GM23248 (cell line): ENCODE measurements at regions not wholly inside any gene's neighbourhood (a gene's known extent, or its start where the extent isn't known, plus 50 kb on each side); places are given as distances from the start of the nearest gene placed in this dataset.

ENCODE experiments used
- DNase-seq: peaks from one replicate; pipeline ENCODE4 v3.0.0-alpha.2; 2015
- H2AFZ ChIP-seq: fragments of 200-600 bp; sonication (generic); 2 replicates; pipeline ENCODE4 v1.6.1; 2016; ENCODE audit warnings: antibody characterized with exemption
- H3F3A ChIP-seq: fragments of 200-600 bp; sonication (generic); 2 replicates; pipeline ENCODE4 v1.6.1; 2016; ENCODE audit warnings: mild to moderate bottlenecking, antibody characterized with exemption, mixed run types; ENCODE audit not compliant: insufficient read depth
- H3K27ac ChIP-seq: fragments of 200-600 bp; sonication (generic); 2 replicates; pipeline ENCODE4 v1.5.1; 2016; ENCODE audit warnings: mild to moderate bottlenecking
- H3K27me3 ChIP-seq: fragments of 200-600 bp; sonication (generic); replicated peaks from 2 replicates; pipeline ENCODE4 v1.6.1; 2016; ENCODE audit warnings: mild to moderate bottlenecking; ENCODE audit not compliant: insufficient read depth
- H3K36me3 ChIP-seq: fragments of 200-600 bp; sonication (generic); 2 replicates; pipeline ENCODE4 v1.6.1; 2016; ENCODE audit warnings: low read depth, mild to moderate bottlenecking
- H3K4me1 ChIP-seq: fragments of 200-600 bp; sonication (generic); 2 replicates; pipeline ENCODE4 v1.6.1; 2016; ENCODE audit warnings: mild to moderate bottlenecking; ENCODE audit not compliant: insufficient read depth
- H3K4me2 ChIP-seq: fragments of 200-600 bp; sonication (generic); one replicate; pipeline ENCODE4 v1.6.1; 2016; ENCODE audit warnings: mild to moderate bottlenecking; ENCODE audit not compliant: unreplicated experiment
- H3K4me3 ChIP-seq: fragments of 200-600 bp; sonication (generic); 2 replicates; pipeline ENCODE4 v1.5.1; 2016; ENCODE audit warnings: mild to moderate bottlenecking
- H3K79me2 ChIP-seq: fragments of 200-600 bp; sonication (generic); 2 replicates; pipeline ENCODE4 v1.6.1; 2016; ENCODE audit warnings: mild to moderate bottlenecking; ENCODE audit not compliant: insufficient read depth
- H3K9ac ChIP-seq: fragments of 200-600 bp; sonication (generic); 2 replicates; pipeline ENCODE4 v1.6.1; 2016; ENCODE audit warnings: mild to moderate bottlenecking
- H3K9me2 ChIP-seq: fragments of 200-600 bp; sonication (generic); 2 replicates; pipeline ENCODE4 v1.6.1; 2016; ENCODE audit warnings: mixed run types, mild to moderate bottlenecking, moderate library complexity; ENCODE audit not compliant: insufficient read depth
- H3K9me3 ChIP-seq: fragments of 200-600 bp; sonication (generic); one replicate; pipeline ENCODE4 v1.6.1; 2017; ENCODE audit warnings: low read depth
- H4K20me1 ChIP-seq: fragments of 200-600 bp; sonication (generic); 2 replicates; pipeline ENCODE4 v1.6.0; 2016; ENCODE audit not compliant: insufficient read depth
- EZH2 ChIP-seq: fragments of 200-600 bp; sonication (generic); IDR thresholded peaks from 2 replicates; pipeline ENCODE4 v1.6.1; 2018; ENCODE audit warnings: antibody characterized with exemption, mild to moderate bottlenecking; ENCODE audit not compliant: insufficient read depth, poor library complexity, severe bottlenecking
- EZH2phosphoT487 ChIP-seq: fragments of 200-600 bp; sonication (generic); IDR thresholded peaks from 2 replicates; pipeline ENCODE4 v1.6.1; 2018; ENCODE audit warnings: antibody characterized with exemption, moderate library complexity, mild to moderate bottlenecking, low read depth; ENCODE audit not compliant: insufficient read depth
- WGBS, 2 experiments: methylation state at CpG; one replicate each; pipeline ENCODE4 v1.1.6; 2015 to 2017; ENCODE audit warnings: low lambda C conversion rate in 2 of 2, low coverage in 1 of 2; ENCODE audit errors: missing lambda C conversion rate in 2 of 2; 5-methylcytosine and 5-hydroxymethylcytosine counted together
- in situ Hi-C: fragments of 300-500 bp; cut with MboI; formaldehyde crosslinking; loops from 2 replicates; pipeline ENCODE4 v1.15.0; 2020

DNA sequence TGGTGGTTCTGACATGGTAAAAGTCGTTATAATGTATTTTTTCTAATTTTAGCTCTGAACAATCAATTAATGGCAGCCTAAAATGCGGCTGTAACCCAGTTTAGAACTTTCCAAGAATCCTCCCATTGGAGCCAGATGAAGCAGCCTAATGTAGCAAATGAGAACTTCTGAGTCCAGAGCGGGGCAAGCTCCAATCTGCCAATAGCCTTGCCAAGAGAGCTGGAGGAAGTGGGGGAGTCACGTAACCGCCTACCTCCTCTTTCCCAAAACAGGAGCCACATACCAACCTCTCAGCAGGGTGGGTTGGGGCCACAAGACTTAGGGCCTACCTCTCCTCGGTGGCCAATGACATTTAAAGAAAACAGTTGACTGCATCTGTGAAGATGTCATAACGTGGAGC is 230.6 kb downstream of the SOD2 start:
- Histone ChIP-seq H4K20me1 (no peaks in the 10 kb centered on the region), H3F3A (0 out of 2 replicates have a peak, but pooled peaks cover 6% of the 10 kb centered on the region), H3K4me2 (no peak overlapping the region), H3K4me1 (peaks cover 5% of the 10 kb centered on the region), H3K36me3 (no peaks in the 10 kb centered on the region), H2AFZ (no peak overlapping the region), H3K9me2 (no peaks in the 10 kb centered on the region), H3K9me3 (no peaks in the 10 kb centered on the region), H3K79me2 (no peaks in the 10 kb centered on the region), H3K9ac (no peak overlapping the region), H3K27me3 (no peaks in the 10 kb centered on the region; the same call in none of the 2 replicates), H3K4me3 (no peak overlapping the region), H3K27ac (no peak overlapping the region)
- in situ Hi-C loops: no loop called here
- DNase-seq: no peak
- TF ChIP-seq EZH2phosphoT487 (no peak), EZH2 (no peak)
- 11 to 16% methylated on average over 7 of the region's 7 CpGs for WGBS, 2 experiments

DNA sequence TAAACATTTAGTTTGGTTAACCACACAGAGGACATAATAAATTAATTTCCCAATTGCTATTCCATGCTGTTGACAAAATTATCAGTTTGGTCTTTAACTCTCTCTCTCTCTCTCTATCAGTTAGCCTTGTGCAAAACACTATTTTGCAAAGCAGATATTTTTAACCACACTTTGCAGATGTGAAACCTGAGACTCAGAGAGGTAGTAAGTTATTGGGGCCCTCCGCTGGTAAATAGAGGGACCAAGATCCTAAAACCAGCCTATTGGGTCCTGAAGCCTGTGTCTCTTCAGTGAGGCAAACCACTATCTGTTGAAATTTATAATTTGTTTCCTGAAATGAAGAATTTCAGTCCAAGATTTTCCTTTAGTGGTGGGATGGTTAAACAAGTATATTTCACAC is 231.0 kb downstream of the SOD2 start:
- no peak overlapping the region for H3K27ac ChIP-seq
- DNase-seq: no peak
- no peak for TF ChIP-seq EZH2
- TF ChIP-seq EZH2phosphoT487: no peak
- no peaks in the 10 kb centered on the region for H4K20me1 ChIP-seq
- in situ Hi-C loops: no loop called here
- no peaks in the 10 kb centered on the region for H3K9me2 ChIP-seq
- H3K9ac ChIP-seq: no peak overlapping the region
- H3K9me3 ChIP-seq: no peaks in the 10 kb centered on the region
- no peaks in the 10 kb centered on the region for H3K79me2 ChIP-seq
- H3K4me1 ChIP-seq: peaks cover under 1% of the 10 kb centered on the region; the same call in 1 of the 2 replicates
- H2AFZ ChIP-seq: no peak overlapping the region
- WGBS, 2 experiments: 89 to 91% methylated on average over 1 of the region's 1 CpG
- H3K4me3 ChIP-seq: no peak overlapping the region
- H3F3A ChIP-seq: 0 out of 2 replicates have a peak, but pooled peaks cover 1% of the 10 kb centered on the region
- H3K36me3 ChIP-seq: no peaks in the 10 kb centered on the region
- H3K27me3 ChIP-seq: no peaks in the 10 kb centered on the region; the same call in none of the 2 replicates
- no peak overlapping the region for H3K4me2 ChIP-seq

DNA sequence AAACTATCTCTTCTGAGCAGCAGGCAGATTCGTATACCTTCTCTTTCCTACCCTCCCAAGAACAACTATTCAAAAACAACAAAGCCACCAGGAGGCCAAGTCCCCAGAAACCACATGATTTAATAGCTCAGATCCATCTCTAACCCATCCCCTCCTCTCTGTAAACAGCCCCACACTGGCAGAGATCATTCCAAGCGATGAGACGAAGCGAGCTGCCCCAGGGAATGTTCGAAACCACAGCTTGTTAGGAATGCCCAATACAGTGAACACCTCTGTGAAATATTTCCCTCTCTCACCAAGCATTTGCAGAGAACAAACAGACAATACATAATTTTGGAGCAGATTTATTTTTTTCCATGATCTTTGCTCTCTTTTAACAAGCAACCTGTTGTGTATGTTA is 231.8 kb downstream of the SOD2 start:
- in situ Hi-C loops: no loop called here
- H3K9ac ChIP-seq: no peak overlapping the region
- H3F3A ChIP-seq: no peaks in the 10 kb centered on the region
- H3K9me3 ChIP-seq: no peaks in the 10 kb centered on the region
- 72 to 77% methylated on average over 5 of the region's 5 CpGs for WGBS, 2 experiments
- no peak overlapping the region for H3K4me3 ChIP-seq
- H3K27me3 ChIP-seq: no peaks in the 10 kb centered on the region; the same call in none of the 2 replicates
- TF ChIP-seq EZH2 (no peak), EZH2phosphoT487 (no peak)
- no peak overlapping the region for H3K27ac ChIP-seq
- no peaks in the 10 kb centered on the region for H3K4me1 ChIP-seq
- H3K9me2 ChIP-seq: no peaks in the 10 kb centered on the region
- no peaks in the 10 kb centered on the region for H3K79me2 ChIP-seq
- no peak overlapping the region for H2AFZ ChIP-seq
- peak; percentile 13 for DNase-seq
- H3K4me2 ChIP-seq: no peak overlapping the region
- no peaks in the 10 kb centered on the region for H4K20me1 ChIP-seq
- no peaks in the 10 kb centered on the region for H3K36me3 ChIP-seq

DNA sequence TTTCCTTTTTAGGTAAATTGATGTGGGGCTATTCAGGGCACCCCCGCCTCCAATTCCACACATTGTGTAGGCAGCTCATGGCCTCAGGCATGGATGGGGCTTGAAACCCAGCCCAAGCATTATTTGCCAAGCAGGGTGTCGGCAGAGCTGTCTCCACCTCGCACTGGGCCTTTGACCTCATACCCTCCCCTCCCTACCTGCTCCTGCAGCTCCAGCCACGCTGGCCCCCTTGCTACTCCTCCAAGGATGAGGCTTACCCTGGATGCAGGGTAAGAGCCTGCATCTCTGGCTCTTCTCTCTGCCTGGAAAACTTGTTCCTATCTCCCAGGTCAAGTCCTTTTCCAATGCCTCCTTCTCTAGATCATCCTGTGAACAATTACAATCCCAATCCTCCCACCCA is 232.6 kb downstream of the SOD2 start:
- no peaks in the 10 kb centered on the region for H3K79me2 ChIP-seq
- H3F3A ChIP-seq: no peaks in the 10 kb centered on the region
- no peaks in the 10 kb centered on the region for H3K9me3 ChIP-seq
- no peaks in the 10 kb centered on the region for H3K9me2 ChIP-seq
- no peak overlapping the region for H2AFZ ChIP-seq
- no peaks in the 10 kb centered on the region for H3K4me1 ChIP-seq
- no peak overlapping the region for H3K4me3 ChIP-seq
- no peaks in the 10 kb centered on the region for H3K36me3 ChIP-seq
- H3K4me2 ChIP-seq: no peak overlapping the region
- in situ Hi-C loops: no loop called here
- H3K27ac ChIP-seq: no peak overlapping the region
- no peak overlapping the region for H3K9ac ChIP-seq
- H3K27me3 ChIP-seq: no peaks in the 10 kb centered on the region; the same call in none of the 2 replicates
- 49 to 54% methylated on average over 4 of the region's 4 CpGs for WGBS, 2 experiments
- no peak for DNase-seq
- no peak for TF ChIP-seq EZH2
- no peak for TF ChIP-seq EZH2phosphoT487
- H4K20me1 ChIP-seq: no peaks in the 10 kb centered on the region

DNA sequence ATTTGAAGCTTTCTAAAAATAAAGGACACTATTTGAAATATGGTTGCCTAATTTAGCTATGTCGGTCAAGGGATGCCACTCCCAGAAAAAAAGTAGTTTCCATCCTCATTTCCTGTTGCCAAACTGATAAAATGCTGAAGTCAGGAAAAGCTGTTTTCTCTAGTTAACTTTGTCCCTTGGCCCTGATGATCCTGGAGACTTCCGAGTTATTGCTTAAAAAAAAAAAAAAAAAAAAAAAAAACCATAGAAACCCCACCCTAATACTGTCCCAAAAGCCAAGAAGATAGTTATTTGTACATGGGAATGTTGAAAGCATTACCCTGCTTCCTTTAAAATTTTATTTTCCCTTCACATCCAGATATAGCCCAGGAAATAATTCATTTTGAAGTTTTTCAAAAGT is 236.7 kb downstream of the SOD2 start:
- no peaks in the 10 kb centered on the region for H3F3A ChIP-seq
- H2AFZ ChIP-seq: no peak overlapping the region
- H3K79me2 ChIP-seq: no peaks in the 10 kb centered on the region
- H3K9me2 ChIP-seq: no peaks in the 10 kb centered on the region
- no peaks in the 10 kb centered on the region for H3K9me3 ChIP-seq
- no peak for TF ChIP-seq EZH2
- TF ChIP-seq EZH2phosphoT487: no peak
- H3K36me3 ChIP-seq: no peaks in the 10 kb centered on the region
- no peak overlapping the region for H3K9ac ChIP-seq
- peaks cover 2% of the 10 kb centered on the region; the same call in 1 of the 2 replicates for H3K4me1 ChIP-seq
- 2 to 8% methylated on average over 2 of the region's 2 CpGs for WGBS, 2 experiments
- no peak overlapping the region for H3K4me3 ChIP-seq
- H4K20me1 ChIP-seq: no peaks in the 10 kb centered on the region
- no peaks in the 10 kb centered on the region for H3K27me3 ChIP-seq
- DNase-seq: no peak
- no peak overlapping the region for H3K27ac ChIP-seq
- in situ Hi-C loops: no loop called here
- no peak overlapping the region for H3K4me2 ChIP-seq
